GM12872 (cell line): ENCODE measurements at regions not wholly inside any gene's neighbourhood (a gene's known extent, or its start where the extent isn't known, plus 50 kb on each side); places are given as distances from the start of the nearest gene placed in this dataset.

Experiments used
- TF ChIP-seq, protein P1 (sequence below): IDR thresholded peaks from 3 replicates; pipeline ENCODE4 v1.5.1; 2011; ENCODE audit warnings: low read depth, mild to moderate bottlenecking, low read length, moderate library complexity; ENCODE audit not compliant: insufficient read depth

DNA sequence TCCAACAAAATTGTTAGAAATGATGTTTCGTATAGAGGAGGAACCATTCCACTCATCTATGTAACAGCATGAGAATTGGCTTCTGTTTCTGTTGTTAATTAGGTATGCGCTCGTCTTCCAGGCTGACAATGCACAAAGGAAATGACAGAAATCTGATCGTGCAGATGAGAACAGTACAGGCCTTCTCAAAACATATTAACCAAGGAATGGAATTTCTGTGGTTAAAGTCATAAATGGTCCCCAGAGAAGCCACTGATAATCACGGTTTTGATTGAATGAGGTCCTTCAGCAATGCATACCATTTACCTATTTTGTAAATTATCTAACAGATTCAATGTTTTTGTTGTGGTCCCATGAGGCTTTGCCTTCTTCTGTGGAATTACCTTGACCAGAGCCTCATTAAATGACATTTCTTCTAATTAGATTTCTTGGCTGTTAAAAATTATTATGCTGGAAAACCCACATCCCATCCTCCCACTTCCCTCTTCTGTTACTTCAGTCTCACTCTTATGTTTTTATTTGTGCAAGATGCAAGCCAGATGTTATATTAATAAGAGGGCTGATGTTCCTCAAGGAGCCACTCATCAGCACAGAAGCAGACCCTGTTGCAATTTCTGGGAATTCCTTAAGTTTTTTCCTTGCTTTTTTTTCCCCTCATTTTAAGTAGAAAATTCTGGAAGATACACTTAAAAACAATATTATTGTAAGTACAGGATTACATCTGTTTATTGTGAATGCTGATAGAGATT lies 395.8 kb downstream of the PID1 start:
- TF ChIP-seq, protein P1, sequence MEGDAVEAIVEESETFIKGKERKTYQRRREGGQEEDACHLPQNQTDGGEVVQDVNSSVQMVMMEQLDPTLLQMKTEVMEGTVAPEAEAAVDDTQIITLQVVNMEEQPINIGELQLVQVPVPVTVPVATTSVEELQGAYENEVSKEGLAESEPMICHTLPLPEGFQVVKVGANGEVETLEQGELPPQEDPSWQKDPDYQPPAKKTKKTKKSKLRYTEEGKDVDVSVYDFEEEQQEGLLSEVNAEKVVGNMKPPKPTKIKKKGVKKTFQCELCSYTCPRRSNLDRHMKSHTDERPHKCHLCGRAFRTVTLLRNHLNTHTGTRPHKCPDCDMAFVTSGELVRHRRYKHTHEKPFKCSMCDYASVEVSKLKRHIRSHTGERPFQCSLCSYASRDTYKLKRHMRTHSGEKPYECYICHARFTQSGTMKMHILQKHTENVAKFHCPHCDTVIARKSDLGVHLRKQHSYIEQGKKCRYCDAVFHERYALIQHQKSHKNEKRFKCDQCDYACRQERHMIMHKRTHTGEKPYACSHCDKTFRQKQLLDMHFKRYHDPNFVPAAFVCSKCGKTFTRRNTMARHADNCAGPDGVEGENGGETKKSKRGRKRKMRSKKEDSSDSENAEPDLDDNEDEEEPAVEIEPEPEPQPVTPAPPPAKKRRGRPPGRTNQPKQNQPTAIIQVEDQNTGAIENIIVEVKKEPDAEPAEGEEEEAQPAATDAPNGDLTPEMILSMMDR: no peak

DNA sequence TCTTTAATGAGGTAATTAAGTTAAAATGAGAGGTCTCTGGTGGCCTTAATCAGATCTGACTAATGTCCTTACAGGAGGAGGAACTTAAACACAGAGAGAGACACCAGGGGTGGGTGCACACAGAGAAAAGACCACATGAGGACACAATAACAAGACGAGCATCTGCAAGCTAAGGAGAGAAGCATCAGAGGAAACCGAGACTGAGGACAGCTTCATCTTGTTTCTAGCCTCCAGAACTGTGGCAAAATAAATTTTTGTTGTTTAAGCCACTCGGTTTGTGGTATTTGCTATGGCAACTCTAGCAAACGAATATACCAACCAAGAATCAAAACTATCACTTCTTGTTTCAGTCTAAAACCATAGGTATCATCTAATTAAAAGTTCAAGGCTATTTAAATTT lies 400.1 kb downstream of the PID1 start:
- TF ChIP-seq, protein P1: no peak

DNA sequence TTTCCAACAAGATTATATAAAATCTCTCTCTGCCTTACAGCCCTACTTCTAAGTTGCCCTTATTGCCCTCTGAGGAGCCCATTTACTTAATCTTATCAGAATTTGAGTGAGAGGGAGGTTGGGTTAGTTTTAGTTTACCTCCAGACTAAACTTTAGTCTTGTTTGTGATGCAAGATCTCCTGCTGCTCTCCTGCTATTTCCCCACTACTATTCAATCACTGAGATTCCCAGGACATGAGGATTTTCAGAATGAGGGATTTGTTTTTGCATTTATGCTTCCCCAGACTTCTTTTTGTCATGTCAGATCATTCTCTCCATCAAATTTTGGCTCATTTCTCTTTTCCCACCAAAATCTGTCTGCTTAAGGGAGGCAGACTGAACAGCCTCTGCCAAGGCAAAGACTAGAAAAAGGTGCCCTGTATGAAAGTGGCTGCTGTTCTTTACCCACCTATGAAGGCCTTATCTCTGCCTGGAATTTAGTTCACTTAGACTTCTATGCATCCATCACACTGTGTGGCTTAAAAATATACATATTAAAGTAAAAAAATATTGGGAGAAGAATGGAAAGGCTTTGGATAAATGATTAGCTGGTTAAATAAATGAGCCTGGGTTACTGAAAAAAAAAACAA lies 401.3 kb downstream of the PID1 start:
- TF ChIP-seq, protein P1: no peak

DNA sequence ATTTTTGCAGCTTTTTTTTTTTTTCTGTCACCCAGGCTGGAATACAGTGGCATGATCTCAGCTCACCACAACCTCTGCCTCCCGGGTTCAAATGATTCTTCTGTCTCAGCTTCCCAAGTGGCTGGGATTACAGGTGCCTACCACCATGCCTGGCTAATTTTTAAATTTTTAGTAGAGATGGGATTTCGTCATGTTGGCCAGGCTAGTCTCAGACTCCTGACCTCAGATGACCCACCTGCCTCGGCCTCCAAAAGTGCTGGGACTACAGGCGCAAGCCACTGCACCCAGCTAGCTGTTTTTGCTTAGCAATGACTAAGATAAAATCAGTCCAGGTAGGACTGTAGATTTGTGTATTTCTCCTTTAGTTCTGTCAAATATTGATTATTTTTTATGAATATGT lies 403.7 kb downstream of the PID1 start:
- TF ChIP-seq, protein P1: no peak

DNA sequence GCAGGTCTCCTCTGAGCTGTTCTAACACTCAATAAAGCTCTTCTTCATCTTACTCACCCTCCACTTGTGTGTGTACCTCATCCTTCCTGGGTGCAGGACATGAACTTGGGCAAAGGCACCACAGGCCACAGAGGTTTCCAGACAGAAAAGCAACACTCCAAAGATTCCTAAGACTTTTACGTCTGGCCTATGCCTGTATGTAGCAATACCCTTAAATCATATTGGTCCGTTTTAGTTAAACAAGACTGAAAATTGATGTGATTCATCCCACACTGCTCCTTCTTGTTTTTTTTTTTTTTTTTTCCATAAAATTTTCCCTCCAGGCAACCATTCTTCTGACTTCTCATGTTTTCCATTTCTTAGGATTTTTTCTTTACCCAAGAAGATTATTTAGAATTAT lies 404.3 kb downstream of the PID1 start:
- TF ChIP-seq, protein P1: no peak

DNA sequence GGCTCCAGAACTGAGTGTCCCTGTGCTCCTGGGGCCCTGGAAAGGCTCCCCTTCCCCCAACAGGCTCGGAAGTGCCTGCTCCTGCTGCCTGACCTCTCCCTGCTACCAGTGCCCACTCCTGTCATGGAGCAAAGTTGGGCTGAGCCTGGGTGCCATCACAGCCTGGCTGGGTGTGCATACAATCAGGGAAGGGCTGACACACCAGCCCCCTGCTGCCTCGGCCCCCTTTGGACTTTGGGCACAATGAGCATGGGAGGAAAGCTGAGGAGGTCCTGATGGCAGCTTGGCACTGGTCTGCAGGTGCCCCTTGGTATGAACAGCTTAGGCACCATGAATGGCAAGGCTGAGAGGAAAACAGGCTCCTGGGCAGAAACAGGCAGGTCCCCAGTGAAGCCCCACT lies 405.0 kb downstream of the PID1 start:
- TF ChIP-seq, protein P1: no peak

DNA sequence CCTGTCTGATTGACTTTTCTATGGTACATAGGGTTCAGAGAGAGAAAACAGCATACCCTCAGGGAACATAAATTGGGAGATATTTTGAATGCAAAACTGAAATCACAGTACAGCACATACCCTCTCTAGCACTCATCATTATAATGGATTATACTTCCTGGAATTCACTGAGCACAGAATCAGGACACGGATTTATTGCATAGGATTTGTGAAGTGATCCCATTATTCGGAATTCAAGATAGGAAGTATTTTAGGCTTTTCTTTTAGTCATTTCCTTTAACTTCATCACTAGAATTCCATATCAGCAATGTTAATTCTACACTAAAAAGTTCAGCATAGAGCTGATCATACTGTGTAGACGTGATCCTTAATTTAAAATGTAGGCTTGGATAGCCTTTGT lies 407.0 kb downstream of the PID1 start:
- TF ChIP-seq, protein P1: no peak
